ENCODE measurements at regions not wholly inside any gene's neighbourhood (a gene's known extent, or its start where the extent isn't known, plus 50 kb on each side); places are given as distances from the start of the nearest gene placed in this dataset.

DNA sequence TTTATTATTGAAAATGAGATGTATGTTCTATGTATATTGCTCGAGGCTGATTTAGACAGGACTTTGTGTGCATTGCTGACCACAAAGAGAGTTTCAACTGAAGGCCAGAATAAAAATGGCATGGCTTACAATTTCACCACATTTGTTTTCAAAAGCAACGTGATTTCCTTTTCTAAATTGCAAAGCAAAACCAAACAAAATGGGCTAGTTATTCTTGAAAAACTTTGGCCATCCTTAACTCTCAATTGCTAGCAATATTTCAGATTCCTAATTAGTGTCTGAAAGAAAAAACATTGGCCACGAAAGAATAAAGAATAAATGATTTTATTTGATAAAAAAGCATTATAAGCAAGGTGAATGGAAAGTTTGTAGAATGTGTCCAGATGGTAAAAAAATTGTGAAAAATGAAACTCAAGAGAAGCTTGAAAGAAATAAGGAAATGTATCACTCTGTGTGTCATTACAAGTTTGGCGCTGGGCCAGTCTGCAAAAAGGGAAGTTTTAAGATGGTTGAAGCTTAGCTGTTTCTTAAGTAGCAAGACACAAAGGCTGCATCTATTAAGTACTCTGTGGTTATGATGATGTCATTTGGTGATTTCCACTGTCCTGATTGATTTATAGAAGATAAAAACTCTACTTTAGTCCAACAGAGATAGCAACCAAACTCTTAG lies 89.2 kb upstream of the PRLR start:
- FAIRE-seq (no peak), DNase-seq (ENCODE audit: low read depth in 1 of 2, low spot score in 2 of 2) (no peak)
- H4K91ac ChIP-seq (replicated peaks; ENCODE audit: insufficient read length, low read length): no peak overlapping the region
- H3K9ac ChIP-seq (replicated peaks in 1 of 4; ENCODE audit: extremely low read depth in 1 of 4, low read depth in 3 of 4, low read length in 3 of 4): no peak overlapping the region
- H4K8ac ChIP-seq (ENCODE audit: extremely low read depth, insufficient read depth, low read length): no peak overlapping the region
- H2BK15ac ChIP-seq (ENCODE audit: low read length): no peak overlapping the region
- H3K79me1 ChIP-seq (ENCODE audit: low read depth, low read length): no peaks in the 10 kb centered on the region
- H3K4me2 ChIP-seq (ENCODE audit: insufficient read depth in 1 of 2, low read depth in 2 of 2, low read length in 2 of 2): no peak overlapping the region
- H3K23ac ChIP-seq (ENCODE audit: insufficient read length): no peak overlapping the region
- POLR2A ChIA-PET (ENCODE audit: partially characterized antibody): no interaction called here
- no peaks in the 10 kb centered on the region for H4K20me1 ChIP-seq (replicated peaks in 1 of 2; ENCODE audit: control insufficient read depth in 1 of 2, insufficient read depth in 2 of 2, low read length in 2 of 2)
- TF ChIP-seq CBX8 (IDR thresholded peaks at IDR 0.05; ENCODE audit: borderline replicate concordance, low read depth, low read length) (no peak), TAF1 (IDR thresholded peaks at IDR 0.05; ENCODE audit: low read depth, low read length) (no peak), CEBPB (IDR thresholded peaks at IDR 0.05; ENCODE audit: low read depth, low read length) (no peak), RAD21 (IDR thresholded peaks at IDR 0.05 in 1 of 2, conservative IDR thresholded peaks at IDR 0.05 in 1 of 2; ENCODE audit: low read depth in 2 of 2, low read length in 2 of 2) (no peak)
- no peak overlapping the region for H2AK5ac ChIP-seq (ENCODE audit: low read depth, low read length)
- no peak overlapping the region for H2BK5ac ChIP-seq (ENCODE audit: low read depth, low read length)
- H3K14ac ChIP-seq (ENCODE audit: insufficient read length): no peak overlapping the region
- no peaks in the 10 kb centered on the region for H3K4me1 ChIP-seq (replicated peaks in 1 of 4; ENCODE audit: control insufficient read depth in 3 of 4, insufficient read depth in 4 of 4, low read length in 3 of 4)
- 86% methylated on average over 4 of the region's 4 CpGs; no CpG with 5 or more reads in 1 of the 2 experiments for WGBS, 2 experiments (ENCODE audit: extremely low coverage in 1 of 2, insufficient coverage in 1 of 2, insufficient read length in 1 of 2, insufficient replicate concordance in 2 of 2, low coverage in 1 of 2, low lambda C conversion rate in 2 of 2, missing lambda C conversion rate in 1 of 2)
- no peak overlapping the region for H2AFZ ChIP-seq (ENCODE audit: low read length)
- no peak overlapping the region for H4K5ac ChIP-seq (ENCODE audit: insufficient read length, low read depth, low read length)
- no peak overlapping the region for H3K4me3 ChIP-seq (ENCODE audit: extremely low read depth in 1 of 4, insufficient read depth in 2 of 4, low read depth in 3 of 4, low read length in 4 of 4)
- no peak overlapping the region for H3K4ac ChIP-seq (replicated peaks; ENCODE audit: insufficient read length, low read depth, low read length)
- no peaks in the 10 kb centered on the region for H3K36me3 ChIP-seq (ENCODE audit: control insufficient read depth in 2 of 4, insufficient read depth in 4 of 4, low read length in 3 of 4)
- no peak overlapping the region for H2BK20ac ChIP-seq (ENCODE audit: low read length)
- no peak overlapping the region for H3K56ac ChIP-seq (replicated peaks; ENCODE audit: insufficient read length, low read depth, low read length)
- no peak overlapping the region for H2BK12ac ChIP-seq (ENCODE audit: low read depth, low read length)
- no peaks in the 10 kb centered on the region; a peak in 1 of 4 replicates for H3K79me2 ChIP-seq (ENCODE audit: control insufficient read depth in 1 of 2, insufficient read depth in 2 of 2, low read length in 2 of 2)
- H3K27ac ChIP-seq (ENCODE audit: low read depth, low read length): no peak overlapping the region
- H2BK120ac ChIP-seq (replicated peaks; ENCODE audit: low read depth, low read length): no peak overlapping the region
- H3K27me3 ChIP-seq (replicated peaks in 1 of 4; ENCODE audit: control insufficient read depth in 3 of 4, extremely low read depth in 1 of 4, insufficient read depth in 3 of 4, low read length in 3 of 4): no peaks in the 10 kb centered on the region
- no peaks in the 10 kb centered on the region for H3K23me2 ChIP-seq (ENCODE audit: low read depth, low read length)
- H3K9me3 ChIP-seq (ENCODE audit: insufficient read depth in 2 of 2, low read depth in 1 of 2, low read length in 1 of 2): no peaks in the 10 kb centered on the region
- H3K18ac ChIP-seq (ENCODE audit: extremely low read depth, low read length): no peak overlapping the region
- CTCF ChIA-PET (ENCODE audit: partially characterized antibody): no interaction called here

All from H1 (cell line).